ENCODE measurements at regions not wholly inside any gene's neighbourhood (a gene's known extent, or its start where the extent isn't known, plus 50 kb on each side); places are given as distances from the start of the nearest gene placed in this dataset.

DNA sequence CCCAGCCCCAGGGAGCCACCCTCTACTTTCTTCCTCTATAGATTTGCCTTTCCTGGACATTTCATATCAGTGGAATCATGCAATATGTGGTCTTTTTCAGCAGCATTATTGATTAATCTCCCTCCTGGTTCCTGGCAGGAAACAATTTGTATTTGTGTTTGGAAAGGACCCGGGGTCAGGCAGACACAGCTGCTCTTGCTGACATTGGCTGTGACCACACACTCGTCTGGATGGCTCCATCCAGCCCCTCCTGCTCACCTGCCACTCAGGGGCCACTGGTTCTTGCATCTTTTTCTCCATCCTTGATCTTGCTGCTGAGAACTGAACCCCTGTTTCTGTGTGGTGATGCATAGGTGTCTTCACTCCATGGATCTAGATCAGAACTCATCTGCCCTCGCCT lies 176.6 kb upstream of the MKI67 start:
- TF ChIP-seq, protein P1, sequence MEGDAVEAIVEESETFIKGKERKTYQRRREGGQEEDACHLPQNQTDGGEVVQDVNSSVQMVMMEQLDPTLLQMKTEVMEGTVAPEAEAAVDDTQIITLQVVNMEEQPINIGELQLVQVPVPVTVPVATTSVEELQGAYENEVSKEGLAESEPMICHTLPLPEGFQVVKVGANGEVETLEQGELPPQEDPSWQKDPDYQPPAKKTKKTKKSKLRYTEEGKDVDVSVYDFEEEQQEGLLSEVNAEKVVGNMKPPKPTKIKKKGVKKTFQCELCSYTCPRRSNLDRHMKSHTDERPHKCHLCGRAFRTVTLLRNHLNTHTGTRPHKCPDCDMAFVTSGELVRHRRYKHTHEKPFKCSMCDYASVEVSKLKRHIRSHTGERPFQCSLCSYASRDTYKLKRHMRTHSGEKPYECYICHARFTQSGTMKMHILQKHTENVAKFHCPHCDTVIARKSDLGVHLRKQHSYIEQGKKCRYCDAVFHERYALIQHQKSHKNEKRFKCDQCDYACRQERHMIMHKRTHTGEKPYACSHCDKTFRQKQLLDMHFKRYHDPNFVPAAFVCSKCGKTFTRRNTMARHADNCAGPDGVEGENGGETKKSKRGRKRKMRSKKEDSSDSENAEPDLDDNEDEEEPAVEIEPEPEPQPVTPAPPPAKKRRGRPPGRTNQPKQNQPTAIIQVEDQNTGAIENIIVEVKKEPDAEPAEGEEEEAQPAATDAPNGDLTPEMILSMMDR (IDR thresholded peaks at IDR 0.05; ENCODE audit: low read depth, low read length) = no peak
- POLR2A ChIA-PET = no interaction called here

DNA sequence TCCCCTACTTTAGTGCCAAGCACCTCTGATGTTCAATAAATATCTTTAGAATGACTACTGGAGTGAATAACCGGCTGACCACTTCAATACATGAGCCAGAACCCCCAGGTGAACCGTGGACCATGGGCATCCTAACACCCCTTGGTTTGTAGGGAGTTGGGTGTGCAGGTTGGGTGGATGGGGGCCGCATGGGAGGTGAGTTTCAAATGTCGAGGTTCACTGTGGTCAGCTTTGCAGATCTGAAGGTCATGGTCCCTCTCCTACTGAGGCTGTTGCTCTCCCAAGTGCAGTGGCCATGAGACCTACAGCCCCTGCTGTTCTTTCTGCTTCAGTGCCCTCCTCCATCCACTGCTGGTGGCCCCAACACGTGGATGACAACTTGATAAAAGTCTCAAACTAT lies 178.0 kb upstream of the MKI67 start:
- no peak for DNase-seq (ENCODE audit: low read depth, low spot score)
- TF ChIP-seq, protein P1 (IDR thresholded peaks at IDR 0.05; ENCODE audit: low read depth, low read length) = no peak
- Histone ChIP-seq H3K27me3 (ENCODE audit: control insufficient read depth, insufficient read depth, low read length) (no peaks in the 10 kb centered on the region), H3K4me3 (ENCODE audit: low read depth, low read length) (no peak overlapping the region), H3K27ac (ENCODE audit: low read depth, low read length) (no peak overlapping the region), H3K9me3 (ENCODE audit: control insufficient read depth, insufficient read depth, low read length) (peaks cover 82% of the 10 kb centered on the region)
- ChIA-PET CTCF (no interaction called here), POLR2A (no interaction called here)

More for the DNA sequence above, 176.6 kb upstream of the MKI67 start:
- no peak for DNase-seq (ENCODE audit: low read depth, low spot score)
- Histone ChIP-seq H3K27me3 (ENCODE audit: control insufficient read depth, insufficient read depth, low read length) (no peaks in the 10 kb centered on the region), H3K4me3 (ENCODE audit: low read depth, low read length) (no peak overlapping the region), H3K9me3 (ENCODE audit: control insufficient read depth, insufficient read depth, low read length) (peaks cover 80% of the 10 kb centered on the region), H3K27ac (ENCODE audit: low read depth, low read length) (no peak overlapping the region)
- CTCF ChIA-PET = no interaction called here

DNA sequence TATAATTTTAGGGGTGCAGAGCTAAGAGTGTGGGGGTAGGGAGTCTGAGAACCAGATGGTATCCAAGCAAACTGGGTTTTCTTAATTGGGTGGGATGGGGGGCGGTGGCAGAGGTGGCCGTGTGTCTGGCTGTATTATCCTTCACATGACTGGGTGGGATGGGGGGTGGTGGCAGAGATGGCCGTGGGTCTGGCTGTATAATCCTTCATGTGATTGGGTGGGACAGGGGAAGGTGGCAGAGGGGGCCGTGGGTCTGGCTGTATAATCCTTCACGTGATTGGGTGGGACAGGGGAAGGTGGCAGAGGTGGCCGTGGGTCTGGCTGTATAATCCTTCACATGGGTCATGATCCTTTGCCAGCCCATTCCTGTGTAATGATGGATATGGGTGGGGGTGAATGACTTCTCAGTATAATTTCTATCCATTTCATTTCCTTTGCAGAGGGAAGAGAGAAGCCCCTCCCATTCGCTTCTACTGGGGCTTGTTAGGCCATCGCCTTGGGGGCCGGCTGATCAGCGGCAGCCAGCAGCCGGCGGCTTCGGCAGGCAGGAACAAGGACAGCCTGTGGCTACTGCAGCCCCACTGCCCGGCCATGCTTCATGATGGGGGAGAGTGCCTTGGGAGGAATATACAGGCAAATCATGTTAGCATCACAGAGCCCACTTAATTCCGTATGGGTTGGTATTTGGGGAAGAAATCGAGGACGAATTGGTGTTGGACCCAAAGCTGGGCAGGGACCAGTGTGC lies 179.6 kb upstream of the MKI67 start:
- Histone ChIP-seq H3K9me3 (ENCODE audit: control insufficient read depth, insufficient read depth, low read length) (peaks cover 81% of the 10 kb centered on the region), H3K27ac (ENCODE audit: low read depth, low read length) (peak overlapping the region; percentile 11), H3K4me3 (ENCODE audit: low read depth, low read length) (no peak overlapping the region), H3K27me3 (ENCODE audit: control insufficient read depth, insufficient read depth, low read length) (no peaks in the 10 kb centered on the region)
- ChIA-PET POLR2A (no interaction called here), CTCF (no interaction called here)
- TF ChIP-seq, protein P1 (IDR thresholded peaks at IDR 0.05; ENCODE audit: low read depth, low read length) = no peak
- DNase-seq (ENCODE audit: low read depth, low spot score) = no peak

DNA sequence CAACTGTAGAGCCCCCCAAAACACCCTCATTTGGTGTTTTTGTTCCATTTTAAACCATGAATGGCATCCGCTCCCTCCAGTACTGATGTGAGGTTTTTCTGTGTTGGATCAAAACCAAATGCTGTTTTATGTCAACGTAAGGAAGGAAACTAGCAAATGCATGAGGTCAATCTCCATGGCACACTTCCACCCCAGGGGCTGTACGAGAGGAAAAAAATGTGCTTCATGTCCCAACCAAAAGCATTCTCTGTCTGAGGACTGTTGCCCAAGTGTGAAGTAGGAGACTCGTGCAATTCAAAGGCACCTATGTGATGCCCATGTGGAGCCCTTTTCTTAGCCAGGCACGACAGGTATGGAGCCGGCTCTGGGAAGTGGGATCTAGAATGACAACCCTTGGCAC lies 180.3 kb upstream of the MKI67 start:
- ChIA-PET POLR2A (no interaction called here), CTCF (no interaction called here)
- Histone ChIP-seq H3K27ac (ENCODE audit: low read depth, low read length) (no peak overlapping the region), H3K4me3 (ENCODE audit: low read depth, low read length) (no peak overlapping the region), H3K27me3 (ENCODE audit: control insufficient read depth, insufficient read depth, low read length) (no peaks in the 10 kb centered on the region), H3K9me3 (ENCODE audit: control insufficient read depth, insufficient read depth, low read length) (peaks cover 86% of the 10 kb centered on the region)
- DNase-seq (ENCODE audit: low read depth, low spot score) = no peak
- TF ChIP-seq, protein P1 (IDR thresholded peaks at IDR 0.05; ENCODE audit: low read depth, low read length) = no peak

DNA sequence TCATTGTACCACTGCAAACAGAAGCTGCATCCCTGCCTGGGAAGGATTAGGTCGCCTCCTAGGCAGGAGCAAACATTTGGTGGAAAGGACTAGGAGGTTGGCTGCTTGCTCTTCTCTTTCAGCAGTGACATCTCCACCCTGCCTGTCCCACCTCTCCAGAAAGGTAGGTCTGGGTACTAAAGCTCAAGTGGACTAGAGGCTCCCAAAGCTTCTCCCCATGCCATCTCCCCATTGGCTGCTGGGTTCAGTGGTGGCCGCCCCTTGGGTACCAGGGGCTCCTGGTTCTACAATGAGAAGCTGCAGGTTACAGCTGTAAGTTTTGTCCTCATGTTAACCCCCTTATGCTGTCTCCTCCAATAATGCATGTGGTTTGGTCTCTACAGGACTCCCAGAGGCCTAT lies 180.7 kb upstream of the MKI67 start:
- POLR2A ChIA-PET = no interaction called here
- CTCF ChIA-PET = no interaction called here

More for the DNA sequence above, 180.7 kb upstream of the MKI67 start:
- TF ChIP-seq, protein P1 (IDR thresholded peaks at IDR 0.05; ENCODE audit: low read depth, low read length) = no peak
- no peaks in the 10 kb centered on the region for H3K27me3 ChIP-seq (ENCODE audit: control insufficient read depth, insufficient read depth, low read length)
- peaks cover 86% of the 10 kb centered on the region for H3K9me3 ChIP-seq (ENCODE audit: control insufficient read depth, insufficient read depth, low read length)
- no peak for DNase-seq (ENCODE audit: low read depth, low spot score)
- H3K27ac ChIP-seq (ENCODE audit: low read depth, low read length) = no peak overlapping the region
- H3K4me3 ChIP-seq (ENCODE audit: low read depth, low read length) = no peak overlapping the region
